OCI-LY1 (cell line): ENCODE measurements at regions not wholly inside any gene's neighbourhood (a gene's known extent, or its start where the extent isn't known, plus 50 kb on each side); places are given as distances from the start of the nearest gene placed in this dataset.

Source experiments
- EZH2 ChIP-seq: fragments of 200-600 bp; sonication (generic), shearing (Covaris generic); IDR thresholded peaks from 2 replicates; pipeline ENCODE4 v1.8.0; 2017; ENCODE audit warnings: borderline replicate concordance, mixed run types, mild to moderate bottlenecking, antibody characterized with exemption, low read length, moderate library complexity, mixed read lengths
- TF ChIP-seq, protein P1 (sequence below): fragments of 200-600 bp; sonication (generic), shearing (Covaris generic); IDR thresholded peaks from 2 replicates; pipeline ENCODE4 v1.5.1; 2017; ENCODE audit warnings: mild to moderate bottlenecking, antibody characterized with exemption, low read length, moderate library complexity, mixed read lengths

DNA sequence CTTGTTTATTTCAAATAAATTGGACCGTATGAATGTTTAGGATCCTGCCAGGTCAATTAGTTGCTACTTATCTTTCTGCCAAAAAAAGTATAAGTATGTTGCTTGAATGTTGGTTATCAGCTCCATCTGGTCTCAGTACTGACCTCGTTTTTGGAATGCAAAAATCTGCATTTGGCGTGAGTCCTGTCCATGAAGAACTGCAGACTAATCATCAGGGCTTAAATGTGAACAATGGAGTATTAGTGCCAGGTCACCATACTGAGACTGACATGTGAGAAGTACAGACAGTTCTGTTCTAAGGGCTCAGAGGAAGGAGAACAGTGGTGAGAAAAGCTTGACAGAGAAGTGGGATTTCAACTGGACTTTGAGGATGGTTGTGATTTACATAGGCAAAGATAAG is 393.1 kb upstream of the SLC14A2 start:
- TF ChIP-seq, protein P1, sequence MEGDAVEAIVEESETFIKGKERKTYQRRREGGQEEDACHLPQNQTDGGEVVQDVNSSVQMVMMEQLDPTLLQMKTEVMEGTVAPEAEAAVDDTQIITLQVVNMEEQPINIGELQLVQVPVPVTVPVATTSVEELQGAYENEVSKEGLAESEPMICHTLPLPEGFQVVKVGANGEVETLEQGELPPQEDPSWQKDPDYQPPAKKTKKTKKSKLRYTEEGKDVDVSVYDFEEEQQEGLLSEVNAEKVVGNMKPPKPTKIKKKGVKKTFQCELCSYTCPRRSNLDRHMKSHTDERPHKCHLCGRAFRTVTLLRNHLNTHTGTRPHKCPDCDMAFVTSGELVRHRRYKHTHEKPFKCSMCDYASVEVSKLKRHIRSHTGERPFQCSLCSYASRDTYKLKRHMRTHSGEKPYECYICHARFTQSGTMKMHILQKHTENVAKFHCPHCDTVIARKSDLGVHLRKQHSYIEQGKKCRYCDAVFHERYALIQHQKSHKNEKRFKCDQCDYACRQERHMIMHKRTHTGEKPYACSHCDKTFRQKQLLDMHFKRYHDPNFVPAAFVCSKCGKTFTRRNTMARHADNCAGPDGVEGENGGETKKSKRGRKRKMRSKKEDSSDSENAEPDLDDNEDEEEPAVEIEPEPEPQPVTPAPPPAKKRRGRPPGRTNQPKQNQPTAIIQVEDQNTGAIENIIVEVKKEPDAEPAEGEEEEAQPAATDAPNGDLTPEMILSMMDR, result no peak
- TF ChIP-seq EZH2, result no peak
